Ascending aorta (tissue), 2 donors: ENCODE measurements at regions not wholly inside any gene's neighbourhood (a gene's known extent, or its start where the extent isn't known, plus 50 kb on each side); places are given as distances from the start of the nearest gene placed in this dataset.

Experiments used
- DNase-seq, 2 donors: peaks; one replicate each; pipeline ENCODE4 v3.0.0-alpha.2; 2019; ENCODE audit warnings: low spot score in 2 of 2
- H3K27ac ChIP-seq, 2 donors: fragments of 200-600 bp; sonication (generic); one replicate each; pipeline ENCODE4 v1.5.1; 2016 to 2017; ENCODE audit warnings: mild to moderate bottlenecking in 1 of 2
- H3K27me3 ChIP-seq: fragments of 200-600 bp; sonication (generic); one replicate; pipeline ENCODE4 v1.5.1; 2017
- H3K36me3 ChIP-seq, 2 donors: fragments of 200-600 bp; sonication (generic); one replicate each; pipeline ENCODE4 v1.5.1; 2016
- H3K4me1 ChIP-seq, 2 donors: fragments of 200-600 bp; sonication (generic); one replicate each; pipeline ENCODE4 v1.5.1; 2016 to 2017; ENCODE audit warnings: mild to moderate bottlenecking in 1 of 2
- H3K4me3 ChIP-seq, 2 donors: fragments of 200-600 bp; sonication (generic); one replicate each; pipeline ENCODE4 v1.5.1; 2016 to 2017; ENCODE audit warnings: mild to moderate bottlenecking in 1 of 2
- H3K9me3 ChIP-seq, 2 donors: fragments of 200-600 bp; sonication (generic); one replicate each; pipeline ENCODE4 v1.5.1; 2016
- intact Hi-C: fragments of 100-400 bp; cut with DNase I; formaldehyde crosslinking; loops from one replicate; pipeline ENCODE4 v1.15.1; 2023
- TF ChIP-seq, protein P1 (sequence below), 3 experiments: fragments of 200-600 bp in 2 of 3; fragments of 450-650 bp in 1 of 3; sonication (generic) in 2 of 3; IDR thresholded peaks; one replicate each; pipeline ENCODE4 v1.5.1; 2016 to 2019; ENCODE audit warnings: antibody characterized with exemption in 3 of 3, mild to moderate bottlenecking in 1 of 3, moderate library complexity in 1 of 3

DNA sequence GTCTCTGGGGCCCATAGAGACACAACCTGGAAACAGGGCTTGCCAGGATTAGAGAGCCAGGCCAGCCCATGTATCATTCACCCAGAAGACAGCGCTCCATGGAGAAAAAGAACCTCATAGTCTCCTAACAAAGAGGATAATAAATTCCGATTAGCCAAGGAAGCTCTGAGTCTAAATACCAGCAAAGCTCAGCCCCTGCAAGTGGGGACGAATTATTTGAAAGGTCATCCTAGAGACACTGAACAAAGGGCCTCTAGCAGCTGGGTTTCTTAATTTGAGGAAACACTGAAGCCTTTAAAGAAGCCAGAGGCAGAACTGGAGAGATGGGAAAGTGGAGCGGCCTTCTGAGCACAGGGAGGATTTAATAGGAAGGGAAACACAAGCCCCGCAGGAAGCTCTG, 287.1 kb upstream of the ZNF462 start:
- TF ChIP-seq, protein P1, sequence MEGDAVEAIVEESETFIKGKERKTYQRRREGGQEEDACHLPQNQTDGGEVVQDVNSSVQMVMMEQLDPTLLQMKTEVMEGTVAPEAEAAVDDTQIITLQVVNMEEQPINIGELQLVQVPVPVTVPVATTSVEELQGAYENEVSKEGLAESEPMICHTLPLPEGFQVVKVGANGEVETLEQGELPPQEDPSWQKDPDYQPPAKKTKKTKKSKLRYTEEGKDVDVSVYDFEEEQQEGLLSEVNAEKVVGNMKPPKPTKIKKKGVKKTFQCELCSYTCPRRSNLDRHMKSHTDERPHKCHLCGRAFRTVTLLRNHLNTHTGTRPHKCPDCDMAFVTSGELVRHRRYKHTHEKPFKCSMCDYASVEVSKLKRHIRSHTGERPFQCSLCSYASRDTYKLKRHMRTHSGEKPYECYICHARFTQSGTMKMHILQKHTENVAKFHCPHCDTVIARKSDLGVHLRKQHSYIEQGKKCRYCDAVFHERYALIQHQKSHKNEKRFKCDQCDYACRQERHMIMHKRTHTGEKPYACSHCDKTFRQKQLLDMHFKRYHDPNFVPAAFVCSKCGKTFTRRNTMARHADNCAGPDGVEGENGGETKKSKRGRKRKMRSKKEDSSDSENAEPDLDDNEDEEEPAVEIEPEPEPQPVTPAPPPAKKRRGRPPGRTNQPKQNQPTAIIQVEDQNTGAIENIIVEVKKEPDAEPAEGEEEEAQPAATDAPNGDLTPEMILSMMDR (IDR thresholded peaks at IDR 0.05) = no peak
- intact Hi-C loops = no loop called here
- H3K27ac ChIP-seq = no peak overlapping the region
- H3K27me3 ChIP-seq = no peaks in the 10 kb centered on the region
- H3K4me3 ChIP-seq = no peak overlapping the region
- H3K36me3 ChIP-seq = no peaks in the 10 kb centered on the region
- H3K9me3 ChIP-seq = peaks cover 4 to 7% of the 10 kb centered on the region in 2 donors
- no peak for DNase-seq
- H3K4me1 ChIP-seq = no peaks in the 10 kb centered on the region

DNA sequence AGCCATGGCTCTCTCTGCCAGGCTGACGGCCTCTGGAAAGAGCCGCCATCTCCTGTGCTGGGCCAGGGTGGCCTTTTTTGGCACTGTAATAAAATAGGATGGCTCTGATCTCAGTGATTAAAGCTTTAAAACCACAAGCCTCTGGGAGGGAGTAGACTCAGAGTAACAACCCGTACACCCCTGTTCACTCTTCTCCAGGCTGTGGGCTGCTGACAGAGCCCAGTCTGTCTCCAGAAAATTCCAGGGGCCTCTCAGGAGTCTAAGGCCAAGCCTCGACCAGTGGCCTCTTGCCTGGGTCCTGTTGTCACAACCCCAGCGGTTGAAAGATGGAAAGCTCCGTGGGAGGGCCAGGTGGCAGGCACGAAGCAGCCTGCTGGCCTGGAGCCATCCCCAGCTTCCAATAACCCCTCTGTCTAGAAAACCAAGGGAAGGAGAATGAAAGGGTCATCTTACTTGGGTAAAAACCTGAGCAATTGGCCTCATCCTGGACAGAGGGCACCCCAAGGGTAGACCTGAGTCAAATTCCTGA, 286.7 kb upstream of the ZNF462 start:
- H3K27ac ChIP-seq = no peak overlapping the region
- intact Hi-C loops = no loop called here

DNA sequence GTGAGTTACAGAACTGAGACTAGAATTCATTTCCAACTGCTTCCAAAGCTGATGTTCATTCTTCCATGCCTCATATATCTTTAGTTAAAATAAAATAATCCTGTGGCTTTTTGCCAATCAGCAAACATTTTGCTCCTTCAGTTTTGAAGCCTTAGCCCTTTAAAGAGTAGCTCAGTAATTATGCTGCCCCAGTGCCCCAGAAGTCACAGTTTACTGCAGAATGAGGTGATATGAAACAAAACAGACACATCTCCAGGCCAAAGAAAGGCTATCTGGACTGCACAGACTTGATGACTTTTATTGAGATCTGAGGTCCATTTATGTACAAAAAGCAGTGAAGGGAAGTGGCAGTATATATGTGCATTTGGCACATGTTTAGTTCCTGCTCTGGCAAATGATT, 285.8 kb upstream of the ZNF462 start:
- Histone ChIP-seq H3K9me3 (peaks cover 4 to 7% of the 10 kb centered on the region in 2 donors), H3K4me1 (no peaks in the 10 kb centered on the region), H3K27ac (no peak overlapping the region), H3K4me3 (no peak overlapping the region), H3K36me3 (no peaks in the 10 kb centered on the region), H3K27me3 (no peaks in the 10 kb centered on the region)
- no peak for DNase-seq
- TF ChIP-seq, protein P1 (IDR thresholded peaks at IDR 0.05) = no peak
- intact Hi-C loops = no loop called here

More for the DNA sequence above, 286.7 kb upstream of the ZNF462 start:
- H3K27me3 ChIP-seq = no peaks in the 10 kb centered on the region
- no peak for DNase-seq
- TF ChIP-seq, protein P1 (IDR thresholded peaks at IDR 0.05) = no peak
- no peaks in the 10 kb centered on the region for H3K36me3 ChIP-seq
- H3K4me3 ChIP-seq = no peak overlapping the region
- peaks cover 4 to 7% of the 10 kb centered on the region in 2 donors for H3K9me3 ChIP-seq
- no peaks in the 10 kb centered on the region for H3K4me1 ChIP-seq

DNA sequence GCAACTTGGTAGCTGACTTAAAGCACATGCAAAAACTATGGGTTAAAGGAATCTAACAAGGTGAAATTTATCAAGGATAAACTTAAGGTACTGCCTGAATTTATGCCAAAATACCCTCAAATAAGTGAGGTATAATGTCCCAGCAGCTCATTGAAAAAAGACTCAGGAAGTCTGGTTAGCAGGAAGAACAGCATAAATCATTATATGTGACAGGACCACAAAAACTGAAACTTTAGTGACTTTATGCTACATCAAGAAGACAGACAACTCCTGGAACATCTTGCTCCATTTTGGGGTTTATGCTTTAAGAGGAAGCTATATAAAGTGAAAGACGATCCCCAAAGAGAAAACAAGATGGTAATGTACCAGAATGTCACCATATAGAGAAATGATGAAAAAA, 282.4 kb upstream of the ZNF462 start:
- TF ChIP-seq, protein P1 (IDR thresholded peaks at IDR 0.05) = no peak
- Histone ChIP-seq H3K4me1 (no peaks in the 10 kb centered on the region), H3K27ac (no peak overlapping the region), H3K36me3 (no peaks in the 10 kb centered on the region), H3K9me3 (peaks cover 4 to 7% of the 10 kb centered on the region in 2 donors), H3K27me3 (no peaks in the 10 kb centered on the region), H3K4me3 (no peak overlapping the region)
- DNase-seq = no peak
- intact Hi-C loops = no loop called here

DNA sequence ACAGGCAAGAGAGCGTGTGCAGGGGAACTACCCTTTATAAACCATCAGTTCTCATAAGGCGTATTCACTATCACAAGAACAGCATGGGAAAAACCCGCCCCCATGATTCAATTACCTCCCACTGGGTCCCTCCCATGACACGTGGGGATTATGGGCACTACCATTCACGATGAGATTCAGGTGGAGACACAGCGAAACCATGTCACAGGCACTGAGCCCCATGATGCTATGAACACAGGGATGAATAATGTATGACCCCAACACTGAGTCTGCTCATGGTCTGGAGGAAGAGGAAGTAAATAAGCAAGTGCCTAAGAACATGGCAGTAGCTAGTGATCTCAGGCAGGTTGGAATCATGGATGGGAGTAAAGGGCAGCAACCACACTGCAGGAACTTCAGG, 281.0 kb upstream of the ZNF462 start:
- H3K27me3 ChIP-seq = no peaks in the 10 kb centered on the region
- no peaks in the 10 kb centered on the region for H3K36me3 ChIP-seq
- TF ChIP-seq, protein P1 (IDR thresholded peaks at IDR 0.05) = no peak
- no peak for DNase-seq
- H3K4me3 ChIP-seq = no peak overlapping the region
- no peaks in the 10 kb centered on the region for H3K4me1 ChIP-seq
- no peak overlapping the region for H3K27ac ChIP-seq
- H3K9me3 ChIP-seq = peaks cover 4 to 7% of the 10 kb centered on the region in 2 donors
- intact Hi-C loops = no loop called here

DNA sequence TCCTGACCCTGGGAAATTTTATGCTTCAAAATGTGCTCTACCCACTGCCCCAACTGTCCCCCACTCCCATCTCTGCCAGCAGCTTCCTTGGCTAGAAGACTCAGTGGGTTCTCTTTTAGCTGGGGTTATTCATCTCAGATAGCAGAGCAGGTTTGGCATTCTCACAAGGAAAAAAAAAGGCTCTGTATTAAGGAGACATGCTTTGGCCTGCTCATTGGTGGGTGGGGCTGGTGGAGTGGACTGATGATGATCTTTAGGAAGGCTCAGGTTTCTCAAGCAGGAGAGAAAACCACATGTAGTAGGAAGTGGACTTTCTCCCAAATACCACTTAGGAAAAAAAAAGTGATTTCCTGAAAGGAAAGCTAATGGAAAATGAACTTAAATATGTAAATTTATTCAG, 279.2 kb upstream of the ZNF462 start:
- DNase-seq = no peak
- TF ChIP-seq, protein P1 (IDR thresholded peaks at IDR 0.05) = no peak
- H3K4me1 ChIP-seq = no peaks in the 10 kb centered on the region
- no peak overlapping the region for H3K4me3 ChIP-seq
- H3K27me3 ChIP-seq = no peaks in the 10 kb centered on the region
- intact Hi-C loops = no loop called here
- no peak overlapping the region for H3K27ac ChIP-seq
- H3K9me3 ChIP-seq = peaks cover 4 to 7% of the 10 kb centered on the region in 2 donors
- H3K36me3 ChIP-seq = no peaks in the 10 kb centered on the region
